Omental fat pad (tissue), 3 donors: ENCODE measurements at regions not wholly inside any gene's neighbourhood (a gene's known extent, or its start where the extent isn't known, plus 50 kb on each side); places are given as distances from the start of the nearest gene placed in this dataset.
A peak's percentile ranks its signal among the peaks of the same experiment; 100 is the strongest.

Source experiments
- ATAC-seq: fragments of 150-250 bp; one replicate; pipeline ENCODE4 v1.9.1; 2016; ENCODE audit warnings: mild to moderate bottlenecking, moderate library complexity; ENCODE audit not compliant: low FRiP score
- DNase-seq: peaks from one replicate; pipeline ENCODE4 v3.0.0-alpha.2; 2019; ENCODE audit warnings: low spot score
- TF ChIP-seq, protein P1 (sequence below), 3 donors: fragments of 450-650 bp; IDR thresholded peaks; one replicate each; pipeline ENCODE4 v1.5.1; 2016 to 2017; ENCODE audit warnings: antibody characterized with exemption in 3 of 3, mild to moderate bottlenecking in 3 of 3, moderate library complexity in 2 of 3

- DNase-seq = no peak
- TF ChIP-seq, protein P1, sequence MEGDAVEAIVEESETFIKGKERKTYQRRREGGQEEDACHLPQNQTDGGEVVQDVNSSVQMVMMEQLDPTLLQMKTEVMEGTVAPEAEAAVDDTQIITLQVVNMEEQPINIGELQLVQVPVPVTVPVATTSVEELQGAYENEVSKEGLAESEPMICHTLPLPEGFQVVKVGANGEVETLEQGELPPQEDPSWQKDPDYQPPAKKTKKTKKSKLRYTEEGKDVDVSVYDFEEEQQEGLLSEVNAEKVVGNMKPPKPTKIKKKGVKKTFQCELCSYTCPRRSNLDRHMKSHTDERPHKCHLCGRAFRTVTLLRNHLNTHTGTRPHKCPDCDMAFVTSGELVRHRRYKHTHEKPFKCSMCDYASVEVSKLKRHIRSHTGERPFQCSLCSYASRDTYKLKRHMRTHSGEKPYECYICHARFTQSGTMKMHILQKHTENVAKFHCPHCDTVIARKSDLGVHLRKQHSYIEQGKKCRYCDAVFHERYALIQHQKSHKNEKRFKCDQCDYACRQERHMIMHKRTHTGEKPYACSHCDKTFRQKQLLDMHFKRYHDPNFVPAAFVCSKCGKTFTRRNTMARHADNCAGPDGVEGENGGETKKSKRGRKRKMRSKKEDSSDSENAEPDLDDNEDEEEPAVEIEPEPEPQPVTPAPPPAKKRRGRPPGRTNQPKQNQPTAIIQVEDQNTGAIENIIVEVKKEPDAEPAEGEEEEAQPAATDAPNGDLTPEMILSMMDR (IDR thresholded peaks at IDR 0.05) = no peak
- ATAC-seq = no peak
These were observed 197.2 kb downstream of the GADD45G start for GRCh38 chr9:89801742-89802670.

GRCh38 chr9:89802781-89803355 lies 198.1 kb downstream of the GADD45G start:
- DNase-seq = no peak
- ATAC-seq = no peak
- TF ChIP-seq, protein P1 (IDR thresholded peaks at IDR 0.05) = no peak

DNA sequence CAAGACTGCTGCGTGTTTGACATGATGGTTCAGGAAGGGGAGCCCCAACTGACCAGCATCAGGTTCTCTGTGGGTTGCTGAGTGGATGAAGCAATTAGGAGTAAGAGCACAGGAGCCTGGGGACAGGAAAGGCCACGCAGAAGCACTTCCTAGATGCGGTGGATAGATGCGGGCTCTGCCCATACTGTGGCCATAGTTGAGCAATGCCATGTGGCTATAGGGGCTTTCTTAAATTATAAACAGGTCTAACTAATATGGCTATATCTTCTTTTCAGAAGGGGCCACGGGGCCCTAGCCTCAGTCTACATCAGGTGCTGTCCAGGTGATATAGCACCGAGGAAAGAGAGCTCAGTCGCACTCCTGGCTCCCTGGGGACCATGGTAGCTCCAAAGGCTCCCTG lies 198.6 kb downstream of the GADD45G start:
- ATAC-seq = no peak
- DNase-seq = no peak
- TF ChIP-seq, protein P1 (IDR thresholded peaks at IDR 0.05) = no peak

DNA sequence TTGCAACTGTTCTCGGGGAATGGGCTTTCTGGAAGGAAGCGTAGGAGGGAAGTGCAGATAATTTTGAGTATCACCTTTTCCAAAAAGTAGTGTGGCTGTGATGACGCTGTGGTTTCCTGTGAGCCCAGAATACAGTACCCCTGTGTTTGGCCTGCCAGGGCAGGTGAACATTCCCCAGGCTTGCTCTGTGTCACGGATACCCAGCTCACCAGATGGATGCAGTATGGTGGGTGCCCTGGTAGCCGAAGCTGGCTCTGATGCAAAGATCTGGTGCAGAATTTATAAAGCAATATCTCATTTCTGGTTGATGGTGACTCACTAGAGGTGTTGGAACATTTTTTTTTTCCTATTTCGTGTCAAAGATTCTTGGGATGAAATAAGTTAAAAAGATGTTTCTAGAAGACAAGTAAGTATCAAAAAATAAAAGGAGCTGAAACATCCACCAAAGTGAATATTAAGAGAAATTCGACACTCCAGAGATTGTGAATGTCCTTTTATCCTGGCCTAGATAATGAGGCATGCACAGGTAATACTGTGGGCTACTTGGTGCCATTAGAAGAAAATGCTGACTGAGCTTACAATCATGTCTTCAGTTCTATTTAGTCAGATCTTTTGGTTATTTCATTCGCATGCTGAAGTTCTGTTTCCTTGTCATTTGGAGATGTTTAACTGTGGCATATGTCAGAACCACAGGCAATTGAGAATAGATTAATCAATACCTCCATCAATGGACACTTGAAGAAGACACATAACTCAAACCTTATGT lies 200.1 kb downstream of the GADD45G start:
- ATAC-seq (no peak), DNase-seq (no peak)
- TF ChIP-seq, protein P1 (IDR thresholded peaks at IDR 0.05) = no peak

DNA sequence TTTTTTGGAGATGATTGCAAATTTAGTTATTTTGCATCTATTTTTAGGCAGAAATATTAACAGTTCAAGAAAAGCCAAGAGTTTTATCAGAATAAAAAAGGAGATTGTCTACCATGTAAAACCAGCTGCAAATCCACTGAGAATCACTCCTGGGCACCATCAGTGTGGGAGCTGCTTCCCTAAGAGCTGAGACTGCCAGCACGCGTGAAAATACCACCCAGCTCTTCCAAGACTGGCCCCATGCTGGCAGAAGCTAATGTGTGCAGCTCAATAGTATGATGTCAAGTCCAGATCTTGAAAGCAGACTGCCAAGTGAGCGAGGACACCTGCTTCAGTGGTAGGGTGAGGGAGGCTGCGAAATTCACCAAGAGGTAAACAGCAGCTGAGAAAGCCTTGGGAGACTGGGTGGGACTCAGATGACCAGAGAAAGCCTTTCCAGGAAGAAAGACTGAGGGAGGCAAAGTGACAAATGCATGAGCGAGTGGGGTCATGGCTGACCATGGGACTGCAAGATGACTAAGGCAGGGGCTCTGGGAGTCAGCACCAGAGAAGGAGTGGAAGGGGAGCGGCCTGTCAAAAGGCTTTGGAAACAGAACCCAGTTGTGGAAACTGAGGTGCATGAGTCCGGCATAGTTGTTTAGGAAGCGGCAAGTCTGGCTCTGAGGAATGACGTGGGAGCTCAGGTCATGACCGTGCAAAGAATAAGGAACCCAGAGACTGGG lies 200.9 kb downstream of the GADD45G start:
- TF ChIP-seq, protein P1 (IDR thresholded peaks at IDR 0.05) = no peak

DNA sequence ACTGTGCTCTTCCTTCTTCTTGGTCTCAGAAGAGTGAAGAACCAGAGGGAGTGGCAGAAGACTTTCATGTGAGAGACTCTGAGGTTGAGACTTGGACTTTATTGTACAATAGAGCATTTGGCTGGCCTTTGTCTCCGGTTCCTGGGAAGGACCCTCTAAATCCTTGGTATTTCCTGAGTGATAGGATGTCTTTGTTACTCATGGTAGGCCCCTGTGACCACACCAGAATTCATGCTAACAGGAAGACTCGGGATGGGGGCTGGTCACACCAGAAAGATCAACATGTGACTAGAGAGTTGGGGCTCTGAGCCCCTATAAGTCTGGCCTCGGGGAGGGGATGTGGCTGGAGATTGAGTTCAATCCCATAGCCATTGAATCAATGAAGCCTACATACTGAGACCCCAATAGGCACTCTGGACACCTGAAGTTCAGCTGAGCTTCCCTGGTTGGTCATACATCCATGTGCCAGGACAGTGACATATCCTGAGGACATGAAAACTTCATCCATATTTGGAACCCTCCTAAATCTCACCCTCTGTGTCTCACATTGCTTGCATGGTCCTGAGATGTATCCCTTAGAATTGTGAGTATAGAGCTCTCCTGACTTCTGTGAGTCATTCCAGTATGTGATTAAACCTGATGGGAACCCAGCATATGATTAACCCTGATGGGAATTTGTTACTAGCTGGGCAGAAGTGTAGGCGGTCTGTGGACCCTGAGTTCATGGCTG lies 201.7 kb downstream of the GADD45G start:
- DNase-seq (no peak), ATAC-seq (peak; percentile 45)
- TF ChIP-seq, protein P1 (IDR thresholded peaks at IDR 0.05) = no peak

More for the DNA sequence above, 200.9 kb downstream of the GADD45G start:
- no peak for DNase-seq
- no peak for ATAC-seq
